GM12874 (cell line): ENCODE measurements at regions not wholly inside any gene's neighbourhood (a gene's known extent, or its start where the extent isn't known, plus 50 kb on each side); places are given as distances from the start of the nearest gene placed in this dataset.

Source experiments
- TF ChIP-seq, protein P1 (sequence below): IDR thresholded peaks from 2 replicates; pipeline ENCODE4 v1.5.1; 2011; ENCODE audit warnings: low read depth, mild to moderate bottlenecking, control low read depth, low read length, moderate library complexity; ENCODE audit not compliant: insufficient read depth

DNA sequence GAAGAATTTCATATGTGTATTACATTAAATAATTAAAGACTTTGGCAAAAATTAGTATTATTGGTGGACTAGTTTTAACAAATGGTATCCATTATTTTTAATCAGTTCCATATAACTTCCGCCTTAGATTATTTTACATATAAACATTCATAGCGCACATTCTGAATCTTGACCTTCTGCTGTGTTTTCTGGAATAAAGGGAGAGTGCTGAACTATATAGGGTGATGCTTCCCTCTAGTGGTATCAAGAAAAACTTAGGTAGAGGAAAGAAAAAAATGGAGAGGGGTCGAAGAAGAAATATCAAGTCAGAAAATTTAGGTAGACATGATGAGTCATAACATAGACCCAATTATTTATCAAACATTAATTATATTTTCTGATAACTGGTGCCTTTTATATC is 155.6 kb upstream of the PACRGL start:
- TF ChIP-seq, protein P1, sequence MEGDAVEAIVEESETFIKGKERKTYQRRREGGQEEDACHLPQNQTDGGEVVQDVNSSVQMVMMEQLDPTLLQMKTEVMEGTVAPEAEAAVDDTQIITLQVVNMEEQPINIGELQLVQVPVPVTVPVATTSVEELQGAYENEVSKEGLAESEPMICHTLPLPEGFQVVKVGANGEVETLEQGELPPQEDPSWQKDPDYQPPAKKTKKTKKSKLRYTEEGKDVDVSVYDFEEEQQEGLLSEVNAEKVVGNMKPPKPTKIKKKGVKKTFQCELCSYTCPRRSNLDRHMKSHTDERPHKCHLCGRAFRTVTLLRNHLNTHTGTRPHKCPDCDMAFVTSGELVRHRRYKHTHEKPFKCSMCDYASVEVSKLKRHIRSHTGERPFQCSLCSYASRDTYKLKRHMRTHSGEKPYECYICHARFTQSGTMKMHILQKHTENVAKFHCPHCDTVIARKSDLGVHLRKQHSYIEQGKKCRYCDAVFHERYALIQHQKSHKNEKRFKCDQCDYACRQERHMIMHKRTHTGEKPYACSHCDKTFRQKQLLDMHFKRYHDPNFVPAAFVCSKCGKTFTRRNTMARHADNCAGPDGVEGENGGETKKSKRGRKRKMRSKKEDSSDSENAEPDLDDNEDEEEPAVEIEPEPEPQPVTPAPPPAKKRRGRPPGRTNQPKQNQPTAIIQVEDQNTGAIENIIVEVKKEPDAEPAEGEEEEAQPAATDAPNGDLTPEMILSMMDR, result no peak

DNA sequence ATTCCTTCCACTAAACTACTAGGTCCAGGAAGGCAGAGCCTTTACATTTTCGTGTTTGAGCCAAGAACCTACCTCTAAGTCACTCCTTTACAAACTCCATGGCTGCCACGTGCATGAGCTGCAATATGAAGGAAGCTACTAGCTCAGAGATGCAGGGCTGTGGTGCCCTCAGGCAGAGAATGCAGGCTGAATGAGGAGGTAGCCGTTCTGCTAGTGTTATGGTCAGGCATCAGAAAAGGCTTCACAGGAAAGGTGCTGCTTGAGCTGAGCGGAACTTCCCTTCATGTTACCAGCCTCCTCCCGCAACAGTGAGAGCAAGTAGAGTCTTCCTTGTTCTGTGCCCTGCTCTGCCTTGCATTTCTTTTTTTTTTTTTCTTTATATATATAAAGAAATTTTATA is 148.3 kb upstream of the PACRGL start:
- TF ChIP-seq, protein P1, result no peak

- TF ChIP-seq, protein P1, result no peak
Measured at GRCh38 chr4:20554134-20554533, 146.1 kb upstream of the PACRGL start.

DNA sequence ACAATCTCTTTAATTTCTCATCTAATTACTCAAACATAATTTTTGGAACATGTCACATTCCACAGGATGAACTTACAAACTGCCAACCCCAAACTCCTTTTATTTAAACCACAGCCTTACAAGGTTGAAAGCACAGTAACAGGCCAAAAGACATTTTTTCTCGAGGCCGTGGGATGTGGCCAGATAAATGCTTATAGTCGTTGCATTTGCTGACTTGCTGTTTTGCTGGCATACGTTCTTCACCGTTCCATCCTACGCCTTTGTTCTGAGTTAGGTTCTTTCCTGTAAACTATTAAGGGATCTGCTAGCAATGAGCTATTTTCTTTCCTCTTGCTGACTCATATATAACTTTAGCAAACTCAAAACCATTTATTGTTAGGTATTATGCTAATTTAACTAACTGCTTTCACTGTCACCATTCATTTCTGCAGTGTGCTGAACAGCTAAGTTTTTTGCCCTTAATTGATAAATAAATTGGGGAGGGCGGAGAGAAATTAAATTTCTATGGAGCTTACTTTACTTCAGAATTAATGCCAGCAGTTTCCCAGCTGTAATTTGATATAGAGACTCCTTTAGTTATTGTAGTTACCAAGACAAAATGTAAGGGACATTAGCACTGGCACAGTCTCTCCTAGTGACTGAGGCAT is 135.1 kb upstream of the PACRGL start:
- TF ChIP-seq, protein P1, result no peak

DNA sequence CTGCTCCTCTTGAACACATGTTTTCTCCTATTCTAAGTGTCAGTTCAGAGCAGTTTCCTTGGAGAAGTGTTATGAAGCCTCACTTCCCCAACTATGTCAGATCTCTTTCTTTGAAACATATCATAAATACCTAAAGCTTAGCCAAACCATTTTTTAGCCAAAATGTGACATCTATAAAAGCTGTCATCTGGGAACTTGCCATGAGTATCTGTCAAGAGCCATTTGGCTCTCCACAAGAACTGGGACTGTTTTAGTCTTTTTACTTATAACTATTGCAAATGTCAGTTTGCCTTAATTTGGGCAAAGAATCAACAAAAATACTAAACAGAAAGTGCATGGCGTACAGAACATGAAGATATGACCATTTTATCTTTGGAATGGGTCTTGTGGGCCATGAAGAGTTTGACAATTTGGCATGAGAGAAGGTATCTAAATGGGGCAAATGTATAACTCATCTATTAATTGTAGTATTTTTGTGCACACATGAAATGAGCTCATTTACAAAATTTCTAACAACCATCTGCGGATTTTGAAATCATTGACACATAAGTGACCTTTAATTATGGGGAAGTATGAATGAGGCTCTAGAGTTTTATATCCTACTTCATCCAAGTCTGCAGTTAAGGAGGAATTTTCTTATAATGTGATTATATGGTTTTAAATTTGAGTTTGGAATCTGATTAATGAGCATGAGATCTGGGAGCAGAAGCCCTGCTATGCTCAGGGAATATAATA is 129.1 kb upstream of the PACRGL start:
- TF ChIP-seq, protein P1, result no peak

- TF ChIP-seq, protein P1, result no peak
Measured at GRCh38 chr4:20572976-20573375, 127.3 kb upstream of the PACRGL start.

DNA sequence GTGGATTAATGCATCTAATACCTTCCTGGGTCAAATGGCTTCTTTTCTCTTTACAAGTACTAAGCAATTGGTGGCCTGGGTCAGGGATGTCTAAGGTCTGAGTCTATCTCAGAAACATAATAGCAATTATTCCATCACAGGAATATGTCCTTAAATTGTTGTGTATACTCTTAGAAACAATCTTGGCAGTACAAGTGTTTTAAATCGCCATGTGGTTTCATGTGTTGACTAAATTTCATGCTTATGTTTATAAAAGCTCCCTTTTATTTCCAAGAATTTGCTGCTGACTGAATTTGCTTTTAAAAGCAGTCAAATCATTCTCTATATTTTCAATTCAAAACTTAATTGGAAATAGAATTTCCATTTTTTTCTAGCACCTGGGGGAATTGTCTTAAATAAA is 125.3 kb upstream of the PACRGL start:
- TF ChIP-seq, protein P1, result no peak
